ENCODE measurements at regions not wholly inside any gene's neighbourhood (a gene's known extent, or its start where the extent isn't known, plus 50 kb on each side); places are given as distances from the start of the nearest gene placed in this dataset.

DNA sequence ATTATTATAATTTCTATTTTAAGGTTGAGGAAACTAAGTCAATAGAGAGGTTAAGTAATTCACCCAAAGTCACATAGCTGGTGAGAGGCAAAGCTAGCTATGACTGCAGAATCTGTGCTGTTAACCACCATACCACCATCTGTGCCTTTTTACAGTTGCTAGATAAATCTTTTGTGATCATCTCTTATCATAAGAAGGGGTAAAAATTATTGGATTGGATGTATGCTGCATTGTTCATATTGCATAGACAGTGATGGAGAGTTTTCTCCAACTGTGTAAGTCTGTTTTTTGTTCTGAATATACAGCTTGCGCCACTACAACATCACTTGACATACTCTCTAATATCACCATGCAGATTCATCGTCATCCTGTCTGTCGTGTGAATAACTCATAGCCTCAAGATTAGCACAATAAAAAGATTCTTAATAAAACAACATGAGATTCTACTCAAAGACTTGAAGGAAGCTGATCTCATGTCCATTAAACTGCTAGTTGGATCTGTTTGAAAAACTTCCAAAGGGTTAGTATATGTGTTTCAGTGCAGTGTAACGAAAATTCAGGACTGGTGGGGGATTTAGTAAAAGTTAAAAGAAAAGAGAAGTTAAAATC, 495.9 kb downstream of the SPRY1 start:
- H3K27ac ChIP-seq = no peak overlapping the region
- ATAC-seq = no peak
- TF ChIP-seq, protein P1, sequence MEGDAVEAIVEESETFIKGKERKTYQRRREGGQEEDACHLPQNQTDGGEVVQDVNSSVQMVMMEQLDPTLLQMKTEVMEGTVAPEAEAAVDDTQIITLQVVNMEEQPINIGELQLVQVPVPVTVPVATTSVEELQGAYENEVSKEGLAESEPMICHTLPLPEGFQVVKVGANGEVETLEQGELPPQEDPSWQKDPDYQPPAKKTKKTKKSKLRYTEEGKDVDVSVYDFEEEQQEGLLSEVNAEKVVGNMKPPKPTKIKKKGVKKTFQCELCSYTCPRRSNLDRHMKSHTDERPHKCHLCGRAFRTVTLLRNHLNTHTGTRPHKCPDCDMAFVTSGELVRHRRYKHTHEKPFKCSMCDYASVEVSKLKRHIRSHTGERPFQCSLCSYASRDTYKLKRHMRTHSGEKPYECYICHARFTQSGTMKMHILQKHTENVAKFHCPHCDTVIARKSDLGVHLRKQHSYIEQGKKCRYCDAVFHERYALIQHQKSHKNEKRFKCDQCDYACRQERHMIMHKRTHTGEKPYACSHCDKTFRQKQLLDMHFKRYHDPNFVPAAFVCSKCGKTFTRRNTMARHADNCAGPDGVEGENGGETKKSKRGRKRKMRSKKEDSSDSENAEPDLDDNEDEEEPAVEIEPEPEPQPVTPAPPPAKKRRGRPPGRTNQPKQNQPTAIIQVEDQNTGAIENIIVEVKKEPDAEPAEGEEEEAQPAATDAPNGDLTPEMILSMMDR (IDR thresholded peaks at IDR 0.05) = no peak
- TF ChIP-seq POLR2A (IDR thresholded peaks at IDR 0.05) = no peak
- no peak overlapping the region for H3K4me3 ChIP-seq
- H3K9me3 ChIP-seq = no peaks in the 10 kb centered on the region
- no peaks in the 10 kb centered on the region for H3K27me3 ChIP-seq
- WGBS (ENCODE audit: insufficient coverage, low coverage, low lambda C conversion rate, missing lambda C conversion rate) = 53% methylated on average over 4 of the region's 4 CpGs
- intact Hi-C loops (cut with DNase I) = no loop called here
- DNase-seq = no peak
- H3K36me3 ChIP-seq = no peaks in the 10 kb centered on the region
- H3K4me1 ChIP-seq = no peaks in the 10 kb centered on the region

DNA sequence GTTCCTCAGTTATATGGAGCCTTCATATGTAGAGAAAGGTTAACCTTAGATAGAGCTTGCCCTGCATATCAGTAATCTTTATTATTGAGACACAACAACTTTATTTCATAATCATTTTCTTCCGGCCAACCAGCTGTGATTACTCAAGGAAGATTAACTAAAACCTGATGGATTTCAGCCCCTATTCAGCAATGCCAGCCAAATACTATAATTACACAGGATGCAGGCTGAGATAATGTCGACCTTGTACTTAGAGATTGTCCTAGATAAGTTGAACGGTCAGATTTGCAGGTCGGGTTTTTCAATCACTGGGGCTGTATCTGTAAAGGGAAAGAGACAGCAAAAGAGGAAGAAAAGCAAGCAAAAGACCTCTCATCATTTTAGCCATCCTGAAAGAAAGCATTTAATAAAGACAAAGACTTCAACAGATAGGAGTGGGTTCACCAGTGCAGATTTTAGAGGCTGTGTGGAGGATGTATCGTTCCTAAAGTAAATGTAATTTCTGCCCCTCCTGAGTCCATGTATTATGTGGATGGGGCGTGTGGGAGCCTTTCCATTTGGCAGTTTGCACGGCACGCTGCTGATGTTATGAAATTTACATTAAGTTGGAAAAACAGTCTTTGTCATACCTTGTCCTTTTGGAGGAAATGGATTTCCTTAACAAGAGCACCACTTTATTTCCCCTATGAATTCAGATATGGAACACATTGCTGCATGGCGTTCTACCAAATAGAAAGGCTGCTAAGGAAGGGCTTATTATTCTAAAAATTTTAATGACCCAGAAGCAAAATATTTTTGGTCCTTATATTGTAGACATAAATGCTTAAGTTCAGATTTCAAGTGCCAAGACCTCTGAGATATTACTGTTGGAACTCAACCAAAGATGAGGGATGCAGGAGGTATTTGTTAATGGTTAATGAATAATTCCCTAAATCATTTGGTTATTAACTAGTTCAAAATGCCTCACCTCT, 496.7 kb downstream of the SPRY1 start:
- Histone ChIP-seq H3K36me3 (no peaks in the 10 kb centered on the region), H3K9me3 (no peaks in the 10 kb centered on the region), H3K4me1 (no peaks in the 10 kb centered on the region), H3K27ac (no peak overlapping the region), H3K4me3 (no peak overlapping the region), H3K27me3 (no peaks in the 10 kb centered on the region)
- 17% methylated on average over 9 of the region's 9 CpGs for WGBS (ENCODE audit: insufficient coverage, low coverage, low lambda C conversion rate, missing lambda C conversion rate)
- TF ChIP-seq, protein P1 (IDR thresholded peaks at IDR 0.05) = no peak
- no peak for TF ChIP-seq POLR2A (IDR thresholded peaks at IDR 0.05)
- ATAC-seq = peak in 2 of 4 donors; percentile 21 to 27
- DNase-seq = no peak
- intact Hi-C loops (cut with DNase I) = no loop called here

DNA sequence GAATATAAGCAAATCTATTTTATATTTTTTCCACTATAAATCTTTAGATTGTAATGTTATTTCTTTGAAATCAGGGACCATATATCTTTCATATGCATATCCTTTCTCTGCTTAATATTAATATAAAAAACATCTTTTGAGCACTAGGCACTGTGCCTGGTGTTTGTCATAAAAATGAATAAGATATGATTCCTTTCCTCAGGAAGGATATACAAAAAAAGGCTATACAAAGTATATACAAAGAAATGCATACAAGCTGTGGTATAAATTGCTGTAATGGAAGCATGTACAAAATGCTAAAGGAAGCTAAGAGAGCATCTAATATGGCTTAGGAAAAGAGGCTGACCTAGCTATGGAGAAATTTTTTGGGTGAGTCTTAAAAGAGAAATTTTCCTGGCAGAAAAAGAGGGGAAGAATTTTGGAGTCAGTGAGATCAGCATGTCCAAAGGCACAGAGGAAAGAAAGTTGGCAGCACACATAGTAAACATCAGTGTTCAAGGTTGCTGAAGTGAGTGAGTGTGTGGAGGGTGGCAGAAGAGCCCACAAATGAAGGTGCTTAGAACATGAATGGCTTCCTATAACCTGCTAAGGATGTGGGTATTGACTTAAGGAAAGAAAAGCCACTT, 500.0 kb downstream of the SPRY1 start:
- Histone ChIP-seq H3K27ac (no peak overlapping the region), H3K4me3 (no peak overlapping the region), H3K4me1 (no peaks in the 10 kb centered on the region), H3K36me3 (no peaks in the 10 kb centered on the region), H3K9me3 (no peaks in the 10 kb centered on the region), H3K27me3 (no peaks in the 10 kb centered on the region)
- intact Hi-C loops (cut with DNase I) = no loop called here
- TF ChIP-seq POLR2A (IDR thresholded peaks at IDR 0.05) = no peak
- TF ChIP-seq, protein P1 (IDR thresholded peaks at IDR 0.05) = no peak
- DNase-seq (no peak), ATAC-seq (peak in 1 of 4 donors; percentile 42)

DNA sequence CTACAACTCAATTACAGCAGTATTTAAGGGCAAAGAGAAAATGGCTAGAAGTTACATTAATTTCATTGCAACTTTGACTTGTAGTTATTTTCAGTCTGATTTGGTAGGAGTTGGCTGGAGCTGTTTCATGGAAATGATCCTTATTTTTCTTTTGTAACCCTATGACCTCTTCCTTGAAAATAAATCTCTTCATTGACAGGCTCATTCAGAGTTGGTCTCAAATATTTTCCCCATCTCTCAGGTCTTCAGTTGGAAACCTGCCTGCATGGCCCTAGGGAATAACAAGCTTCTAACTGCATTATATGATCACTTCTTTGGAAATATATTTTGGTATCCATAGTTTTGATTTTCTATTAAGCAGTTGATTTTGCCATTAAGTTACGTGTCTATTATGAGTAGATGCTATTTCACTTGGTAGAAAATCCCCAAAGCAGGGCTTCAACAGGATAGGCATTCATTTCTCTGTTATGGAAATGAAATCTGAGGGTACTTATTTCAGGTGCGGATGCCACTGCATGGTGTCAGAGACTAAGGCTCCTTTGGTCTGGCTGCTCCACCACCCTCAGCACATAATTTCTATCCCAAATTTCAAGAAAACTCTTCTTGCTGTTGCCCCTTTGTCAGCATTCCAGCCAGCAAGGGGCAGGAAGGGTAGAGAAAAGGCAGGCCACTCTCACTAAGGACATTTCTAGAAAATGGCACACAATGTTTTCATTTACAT, 502.5 kb downstream of the SPRY1 start:
- WGBS (ENCODE audit: insufficient coverage, low coverage, low lambda C conversion rate, missing lambda C conversion rate) = 62% methylated on average over 2 of the region's 2 CpGs

More for the DNA sequence above, 502.5 kb downstream of the SPRY1 start:
- Histone ChIP-seq H3K27ac (no peak overlapping the region), H3K9me3 (no peaks in the 10 kb centered on the region), H3K27me3 (no peaks in the 10 kb centered on the region), H3K4me1 (no peaks in the 10 kb centered on the region), H3K4me3 (no peak overlapping the region), H3K36me3 (no peaks in the 10 kb centered on the region)
- DNase-seq (no peak), ATAC-seq (no peak)
- intact Hi-C loops (cut with DNase I) = no loop called here
- no peak for TF ChIP-seq POLR2A (IDR thresholded peaks at IDR 0.05)
- TF ChIP-seq, protein P1 (IDR thresholded peaks at IDR 0.05) = no peak
